ENCODE measurements at regions not wholly inside any gene's neighbourhood (a gene's known extent, or its start where the extent isn't known, plus 50 kb on each side); places are given as distances from the start of the nearest gene placed in this dataset.
A peak's percentile ranks its signal among the peaks of the same experiment; 100 is the strongest.

DNA sequence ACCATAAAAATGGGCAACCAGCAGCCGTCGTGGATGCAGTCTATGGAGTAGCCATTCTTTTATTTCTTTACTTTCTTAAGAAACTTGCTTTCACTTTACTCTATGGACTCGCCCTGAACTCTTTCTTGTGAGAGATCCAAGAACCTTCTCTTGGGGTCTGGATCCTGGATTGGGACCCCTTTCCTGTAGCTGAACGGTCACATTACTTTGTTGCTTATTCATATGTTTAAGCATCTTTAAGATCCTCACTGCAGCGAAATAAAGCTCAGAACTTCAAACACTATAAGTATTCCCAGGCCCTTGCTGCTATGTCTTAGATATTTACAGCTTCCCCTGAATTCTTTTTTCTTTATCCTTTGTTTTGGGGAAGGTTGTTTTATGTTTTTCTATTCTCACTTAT, 187.8 kb upstream of the DDI1 start:
- Histone ChIP-seq H3K4me1 (peaks cover 0 to 35% (median 27%) of the 10 kb centered on the region in 4 donors), H3K27ac (peak overlapping the region in 2 of 4 donors; percentile 3 to 72)
- 93% methylated on average over 5 of the region's 5 CpGs for WGBS, 2 donors

DNA sequence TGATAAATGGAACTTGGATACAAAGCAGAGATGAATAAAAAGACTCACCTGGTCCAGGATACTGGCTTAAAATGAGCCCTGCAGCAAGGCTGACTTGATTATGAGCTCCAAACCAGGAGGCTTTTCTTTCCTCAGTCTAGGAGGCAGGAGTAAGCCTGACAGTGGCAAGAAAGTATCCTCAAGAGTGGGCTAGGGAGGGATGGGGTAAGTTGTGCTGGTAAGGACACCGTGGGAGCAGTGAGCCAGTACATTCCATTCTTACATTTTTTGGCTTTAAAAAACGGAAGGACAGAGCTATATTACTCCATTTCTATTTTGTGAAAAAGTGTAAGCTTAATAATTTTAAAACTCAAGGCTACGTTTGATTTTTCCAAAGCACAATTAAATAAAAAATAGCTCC, 187.1 kb upstream of the DDI1 start:
- intact Hi-C loops (cut with DNase I), result no loop called here
- H3K4me3 ChIP-seq, result no peak overlapping the region
- peak overlapping the region in 3 of 4 donors; percentile 3 to 72 (median 29) for H3K27ac ChIP-seq
- TF ChIP-seq EP300 (IDR thresholded peaks at IDR 0.05) (no peak), POLR2A (IDR thresholded peaks at IDR 0.05) (no peak), POLR2AphosphoS5 (IDR thresholded peaks at IDR 0.05) (no peak)
- TF ChIP-seq, protein P1, sequence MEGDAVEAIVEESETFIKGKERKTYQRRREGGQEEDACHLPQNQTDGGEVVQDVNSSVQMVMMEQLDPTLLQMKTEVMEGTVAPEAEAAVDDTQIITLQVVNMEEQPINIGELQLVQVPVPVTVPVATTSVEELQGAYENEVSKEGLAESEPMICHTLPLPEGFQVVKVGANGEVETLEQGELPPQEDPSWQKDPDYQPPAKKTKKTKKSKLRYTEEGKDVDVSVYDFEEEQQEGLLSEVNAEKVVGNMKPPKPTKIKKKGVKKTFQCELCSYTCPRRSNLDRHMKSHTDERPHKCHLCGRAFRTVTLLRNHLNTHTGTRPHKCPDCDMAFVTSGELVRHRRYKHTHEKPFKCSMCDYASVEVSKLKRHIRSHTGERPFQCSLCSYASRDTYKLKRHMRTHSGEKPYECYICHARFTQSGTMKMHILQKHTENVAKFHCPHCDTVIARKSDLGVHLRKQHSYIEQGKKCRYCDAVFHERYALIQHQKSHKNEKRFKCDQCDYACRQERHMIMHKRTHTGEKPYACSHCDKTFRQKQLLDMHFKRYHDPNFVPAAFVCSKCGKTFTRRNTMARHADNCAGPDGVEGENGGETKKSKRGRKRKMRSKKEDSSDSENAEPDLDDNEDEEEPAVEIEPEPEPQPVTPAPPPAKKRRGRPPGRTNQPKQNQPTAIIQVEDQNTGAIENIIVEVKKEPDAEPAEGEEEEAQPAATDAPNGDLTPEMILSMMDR (IDR thresholded peaks at IDR 0.05), result no peak
- H3K4me1 ChIP-seq, result peaks cover 0 to 35% (median 27%) of the 10 kb centered on the region in 4 donors
- H3K36me3 ChIP-seq, result no peaks in the 10 kb centered on the region
- H3K9me3 ChIP-seq, result no peaks in the 10 kb centered on the region
- no peaks in the 10 kb centered on the region for H3K27me3 ChIP-seq
- no peak for DNase-seq
- WGBS, 2 donors, result 81 to 87% methylated on average over 3 of the region's 3 CpGs

More for the DNA sequence above, 187.8 kb upstream of the DDI1 start:
- Histone ChIP-seq H3K4me3 (no peak overlapping the region), H3K9me3 (no peaks in the 10 kb centered on the region), H3K36me3 (no peaks in the 10 kb centered on the region), H3K27me3 (no peaks in the 10 kb centered on the region)
- TF ChIP-seq POLR2AphosphoS5 (IDR thresholded peaks at IDR 0.05) (no peak), POLR2A (IDR thresholded peaks at IDR 0.05) (no peak), EP300 (IDR thresholded peaks at IDR 0.05) (no peak)
- TF ChIP-seq, protein P1 (IDR thresholded peaks at IDR 0.05), result no peak
- intact Hi-C loops (cut with DNase I), result no loop called here
- DNase-seq, result no peak

DNA sequence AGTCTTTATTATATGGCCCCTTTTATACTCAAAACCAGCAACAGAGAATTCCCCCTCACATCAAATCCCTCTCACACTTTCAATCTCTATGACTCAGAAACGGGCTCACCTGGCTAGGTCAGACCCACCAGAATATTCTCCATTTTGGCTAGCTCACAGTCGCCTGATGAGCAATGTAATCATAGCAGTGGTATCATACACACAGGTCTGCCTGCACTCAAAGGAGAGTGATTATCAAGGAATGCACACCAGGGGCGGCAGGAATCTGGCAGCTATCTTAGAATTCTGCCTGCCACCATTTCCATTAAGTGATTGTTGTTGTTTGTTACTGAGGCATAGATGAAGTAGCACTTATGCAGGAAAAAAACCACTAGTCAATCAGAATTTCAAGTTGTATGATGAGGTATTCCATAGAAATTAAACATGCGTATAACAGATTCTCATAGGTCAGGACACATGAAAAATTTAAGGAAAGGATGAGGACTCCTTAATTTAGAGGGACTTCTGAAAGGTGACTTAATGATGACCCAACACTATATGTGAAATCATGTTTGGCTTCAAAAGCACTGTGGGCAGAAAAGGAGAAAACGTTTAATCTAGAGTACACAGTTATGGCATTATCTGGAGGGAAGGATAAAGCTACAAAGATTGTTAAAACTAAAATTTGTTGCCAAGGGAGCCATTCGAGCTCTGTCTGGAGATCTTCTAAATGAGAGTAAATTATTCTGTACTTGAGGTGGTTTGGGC, 185.8 kb upstream of the DDI1 start:
- Histone ChIP-seq H3K27me3 (no peaks in the 10 kb centered on the region), H3K4me3 (no peak overlapping the region), H3K4me1 (peaks cover 0 to 35% (median 27%) of the 10 kb centered on the region in 4 donors), H3K27ac (peak overlapping the region in 3 of 4 donors; percentile 31 to 72 (median 38)), H3K9me3 (no peaks in the 10 kb centered on the region), H3K36me3 (no peaks in the 10 kb centered on the region)
- TF ChIP-seq, protein P1 (IDR thresholded peaks at IDR 0.05), result no peak
- TF ChIP-seq EP300 (IDR thresholded peaks at IDR 0.05), result no peak
- TF ChIP-seq POLR2AphosphoS5 (IDR thresholded peaks at IDR 0.05), result no peak
- no peak for TF ChIP-seq POLR2A (IDR thresholded peaks at IDR 0.05)
- 77 to 80% methylated on average over 6 of the region's 6 CpGs for WGBS, 2 donors
- intact Hi-C loops (cut with DNase I), result no loop called here
- DNase-seq, result no peak

DNA sequence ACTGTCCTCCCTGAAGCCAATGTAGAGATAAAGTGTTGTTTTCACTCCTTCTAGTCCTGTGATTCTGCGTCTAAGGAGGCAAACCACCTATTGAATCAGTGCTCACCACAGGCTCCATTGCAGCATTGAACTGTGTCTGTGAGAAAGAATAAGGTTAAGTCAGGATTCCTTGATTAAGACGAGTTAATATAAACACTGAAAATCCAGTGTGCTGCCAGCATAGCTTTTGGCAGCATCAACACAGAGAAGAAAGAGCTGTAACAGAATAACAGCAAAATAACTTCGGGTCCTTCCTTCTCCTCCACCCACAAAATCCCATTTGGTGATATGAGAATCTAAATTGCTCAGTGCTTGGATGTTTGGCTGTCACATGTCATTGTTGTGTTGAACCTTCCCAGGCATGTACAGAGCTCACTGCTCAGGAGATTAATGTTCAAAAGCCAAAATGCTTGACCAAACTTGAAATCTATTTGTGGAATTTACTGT, 185.2 kb upstream of the DDI1 start:
- Histone ChIP-seq H3K9me3 (no peaks in the 10 kb centered on the region), H3K4me1 (peaks cover 0 to 35% (median 27%) of the 10 kb centered on the region in 4 donors), H3K36me3 (no peaks in the 10 kb centered on the region), H3K27ac (peak overlapping the region in 3 of 4 donors; percentile 31 to 72 (median 38)), H3K4me3 (no peak overlapping the region), H3K27me3 (no peaks in the 10 kb centered on the region)
- intact Hi-C loops (cut with DNase I), result no loop called here
- 21 to 53% methylated on average over 3 of the region's 3 CpGs for WGBS, 2 donors
- no peak for DNase-seq
- TF ChIP-seq EP300 (IDR thresholded peaks at IDR 0.05) (no peak), POLR2A (IDR thresholded peaks at IDR 0.05) (no peak), POLR2AphosphoS5 (IDR thresholded peaks at IDR 0.05) (no peak)
- TF ChIP-seq, protein P1 (IDR thresholded peaks at IDR 0.05), result no peak

Small RNA genes in the stretch of these regions (small RNA-seq; reads per million reads assigned to genes)
- 0 reads per million in 3 donors for gene MIR4693
